ENCODE measurements at regions not wholly inside any gene's neighbourhood (a gene's known extent, or its start where the extent isn't known, plus 50 kb on each side); places are given as distances from the start of the nearest gene placed in this dataset.

GRCh38 chr2:242056026-242056425, 186.5 kb downstream of the RTP5 start:
- no peak for TF ChIP-seq TARDBP (IDR thresholded peaks at IDR 0.05)
- TF ChIP-seq SUZ12 (IDR thresholded peaks at IDR 0.05): no peak
- TF ChIP-seq CTBP1 (IDR thresholded peaks at IDR 0.05; ENCODE audit: borderline replicate concordance): no peak
- no peak for TF ChIP-seq FOXM1 (IDR thresholded peaks at IDR 0.05; ENCODE audit: borderline replicate concordance)
- TF ChIP-seq NFRKB (IDR thresholded peaks at IDR 0.05): no peak
- no peak for TF ChIP-seq HDGF (IDR thresholded peaks at IDR 0.05; ENCODE audit: borderline replicate concordance)
- TF ChIP-seq SP1 (IDR thresholded peaks at IDR 0.05): no peak
- TF ChIP-seq ELF4 (IDR thresholded peaks at IDR 0.05): no peak
- TF ChIP-seq, protein P1, sequence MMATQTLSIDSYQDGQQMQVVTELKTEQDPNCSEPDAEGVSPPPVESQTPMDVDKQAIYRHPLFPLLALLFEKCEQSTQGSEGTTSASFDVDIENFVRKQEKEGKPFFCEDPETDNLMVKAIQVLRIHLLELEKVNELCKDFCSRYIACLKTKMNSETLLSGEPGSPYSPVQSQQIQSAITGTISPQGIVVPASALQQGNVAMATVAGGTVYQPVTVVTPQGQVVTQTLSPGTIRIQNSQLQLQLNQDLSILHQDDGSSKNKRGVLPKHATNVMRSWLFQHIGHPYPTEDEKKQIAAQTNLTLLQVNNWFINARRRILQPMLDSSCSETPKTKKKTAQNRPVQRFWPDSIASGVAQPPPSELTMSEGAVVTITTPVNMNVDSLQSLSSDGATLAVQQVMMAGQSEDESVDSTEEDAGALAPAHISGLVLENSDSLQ (IDR thresholded peaks at IDR 0.05): no peak
- no peak for TF ChIP-seq L3MBTL2 (conservative IDR thresholded peaks at IDR 0.05)
- TF ChIP-seq BHLHE40 (IDR thresholded peaks at IDR 0.05; ENCODE audit: borderline replicate concordance): no peak

Measured in HEK293T (cell line).